ENCODE measurements at regions not wholly inside any gene's neighbourhood (a gene's known extent, or its start where the extent isn't known, plus 50 kb on each side); places are given as distances from the start of the nearest gene placed in this dataset.

DNA sequence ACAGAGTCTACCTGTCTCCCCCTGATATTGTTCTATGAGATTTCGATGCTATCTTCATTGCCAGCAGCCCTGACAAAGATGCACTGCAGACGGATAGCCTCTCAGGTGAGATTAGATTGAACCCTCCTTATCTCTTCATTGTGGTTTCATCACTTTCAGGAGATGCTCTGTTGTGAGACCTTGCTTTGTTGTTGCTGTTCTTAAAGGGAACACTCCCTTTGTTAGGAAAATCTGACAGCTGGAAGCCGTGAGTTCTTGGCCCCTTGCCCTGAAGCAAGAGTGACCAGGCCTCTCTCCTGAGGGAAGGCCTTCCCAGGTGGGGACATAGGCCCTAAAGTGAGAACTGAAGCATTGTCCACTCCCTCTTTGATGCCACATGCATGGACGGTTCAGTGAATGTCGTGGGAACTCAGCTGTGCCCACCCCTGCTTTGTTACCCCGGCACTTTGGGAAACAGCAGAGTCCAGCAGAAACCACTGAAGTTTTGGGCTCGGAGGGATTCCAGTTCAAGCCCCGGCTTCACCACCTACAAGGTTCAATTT is 976.1 kb downstream of the TBC1D22A start:
- Mint-ChIP-seq H3K27me3 (ENCODE audit: low read depth in 2 of 2) (peaks cover 3 to 12% of the 10 kb centered on the region in 2 donors), H3K27ac (no peak overlapping the region), H3K9me3 (no peaks in the 10 kb centered on the region), H3K36me3 (no peaks in the 10 kb centered on the region), H3K4me3 (no peak overlapping the region), H3K4me1 (no peaks in the 10 kb centered on the region)
- 74% methylated on average over 8 of the region's 8 CpGs for WGBS (ENCODE audit: insufficient coverage)
- TF ChIP-seq, protein P1, sequence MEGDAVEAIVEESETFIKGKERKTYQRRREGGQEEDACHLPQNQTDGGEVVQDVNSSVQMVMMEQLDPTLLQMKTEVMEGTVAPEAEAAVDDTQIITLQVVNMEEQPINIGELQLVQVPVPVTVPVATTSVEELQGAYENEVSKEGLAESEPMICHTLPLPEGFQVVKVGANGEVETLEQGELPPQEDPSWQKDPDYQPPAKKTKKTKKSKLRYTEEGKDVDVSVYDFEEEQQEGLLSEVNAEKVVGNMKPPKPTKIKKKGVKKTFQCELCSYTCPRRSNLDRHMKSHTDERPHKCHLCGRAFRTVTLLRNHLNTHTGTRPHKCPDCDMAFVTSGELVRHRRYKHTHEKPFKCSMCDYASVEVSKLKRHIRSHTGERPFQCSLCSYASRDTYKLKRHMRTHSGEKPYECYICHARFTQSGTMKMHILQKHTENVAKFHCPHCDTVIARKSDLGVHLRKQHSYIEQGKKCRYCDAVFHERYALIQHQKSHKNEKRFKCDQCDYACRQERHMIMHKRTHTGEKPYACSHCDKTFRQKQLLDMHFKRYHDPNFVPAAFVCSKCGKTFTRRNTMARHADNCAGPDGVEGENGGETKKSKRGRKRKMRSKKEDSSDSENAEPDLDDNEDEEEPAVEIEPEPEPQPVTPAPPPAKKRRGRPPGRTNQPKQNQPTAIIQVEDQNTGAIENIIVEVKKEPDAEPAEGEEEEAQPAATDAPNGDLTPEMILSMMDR (IDR thresholded peaks at IDR 0.05) = no peak
- Histone ChIP-seq H3K36me3 (ENCODE audit: control insufficient read depth, insufficient read depth, low read length) (no peaks in the 10 kb centered on the region), H3K4me3 (ENCODE audit: low read length) (no peak overlapping the region), H3K27me3 (ENCODE audit: control insufficient read depth, insufficient read depth, low read length) (no peaks in the 10 kb centered on the region), H3K27ac (ENCODE audit: low read length) (no peak overlapping the region), H3K9me3 (ENCODE audit: control insufficient read depth, insufficient read depth, low read length) (no peaks in the 10 kb centered on the region), H3K4me1 (ENCODE audit: control insufficient read depth, insufficient read depth, low read length) (no peaks in the 10 kb centered on the region)
- DNase-seq (no peak), ATAC-seq (no peak)
- intact Hi-C loops (cut with micrococcal nuclease) = no loop called here

DNA sequence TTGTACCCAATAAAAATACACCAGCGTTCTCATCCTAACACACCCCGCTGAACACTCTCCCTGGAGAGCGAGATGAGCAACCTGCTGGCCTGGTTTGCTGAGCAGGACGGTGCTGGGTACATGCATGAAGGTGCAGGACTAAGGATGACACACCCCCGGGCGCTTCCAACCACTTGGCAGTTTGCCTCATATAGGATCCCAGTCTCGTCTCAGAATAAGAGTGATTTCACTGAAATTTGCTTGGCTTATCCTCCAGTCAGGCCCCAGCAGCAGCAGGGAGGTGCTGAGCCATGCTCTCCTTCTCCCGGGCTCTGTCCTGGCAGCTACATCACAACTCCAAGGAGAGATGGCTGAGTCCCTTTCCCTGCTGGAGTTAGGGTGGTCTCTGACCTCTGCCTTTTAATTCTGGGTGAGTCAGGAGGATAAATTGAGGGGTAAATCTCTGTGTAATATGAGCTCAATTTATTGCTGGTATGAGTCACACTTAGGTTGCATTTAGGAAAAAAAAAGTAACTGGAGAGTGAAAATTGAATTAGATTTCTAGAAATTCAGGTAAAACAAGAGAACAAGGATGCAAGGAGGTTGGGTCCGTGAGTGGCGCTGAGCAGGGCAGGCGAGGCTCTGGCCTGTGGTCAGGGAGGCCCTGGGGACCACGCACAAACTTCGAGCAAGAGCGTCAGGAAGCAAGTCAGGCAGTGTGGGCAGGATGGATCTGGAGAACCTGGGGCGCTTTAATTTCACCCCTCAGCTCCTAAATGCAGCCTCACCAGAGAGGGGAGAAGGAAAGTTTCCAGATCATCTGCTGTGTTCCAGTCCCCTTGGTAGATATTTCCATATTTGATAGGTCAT is 974.0 kb downstream of the TBC1D22A start:
- intact Hi-C loops (cut with micrococcal nuclease) = no loop called here
- WGBS (ENCODE audit: insufficient coverage) = 73% methylated on average over 14 of the region's 15 CpGs
- no peak overlapping the region for H3K4me3 ChIP-seq (ENCODE audit: low read length)
- H3K4me1 Mint-ChIP-seq = no peaks in the 10 kb centered on the region
- no peaks in the 10 kb centered on the region for H3K36me3 Mint-ChIP-seq
- H3K36me3 ChIP-seq (ENCODE audit: control insufficient read depth, insufficient read depth, low read length) = no peaks in the 10 kb centered on the region
- TF ChIP-seq, protein P1 (IDR thresholded peaks at IDR 0.05) = no peak
- H3K9me3 ChIP-seq (ENCODE audit: control insufficient read depth, insufficient read depth, low read length) = no peaks in the 10 kb centered on the region
- peaks cover 3 to 12% of the 10 kb centered on the region in 2 donors for H3K27me3 Mint-ChIP-seq (ENCODE audit: low read depth in 2 of 2)
- no peak for DNase-seq
- no peak overlapping the region for H3K27ac ChIP-seq (ENCODE audit: low read length)
- no peak for ATAC-seq
- no peaks in the 10 kb centered on the region for H3K4me1 ChIP-seq (ENCODE audit: control insufficient read depth, insufficient read depth, low read length)
- H3K27me3 ChIP-seq (ENCODE audit: control insufficient read depth, insufficient read depth, low read length) = no peaks in the 10 kb centered on the region
- H3K9me3 Mint-ChIP-seq = no peaks in the 10 kb centered on the region
- no peak overlapping the region for H3K4me3 Mint-ChIP-seq
- H3K27ac Mint-ChIP-seq = no peak overlapping the region

DNA sequence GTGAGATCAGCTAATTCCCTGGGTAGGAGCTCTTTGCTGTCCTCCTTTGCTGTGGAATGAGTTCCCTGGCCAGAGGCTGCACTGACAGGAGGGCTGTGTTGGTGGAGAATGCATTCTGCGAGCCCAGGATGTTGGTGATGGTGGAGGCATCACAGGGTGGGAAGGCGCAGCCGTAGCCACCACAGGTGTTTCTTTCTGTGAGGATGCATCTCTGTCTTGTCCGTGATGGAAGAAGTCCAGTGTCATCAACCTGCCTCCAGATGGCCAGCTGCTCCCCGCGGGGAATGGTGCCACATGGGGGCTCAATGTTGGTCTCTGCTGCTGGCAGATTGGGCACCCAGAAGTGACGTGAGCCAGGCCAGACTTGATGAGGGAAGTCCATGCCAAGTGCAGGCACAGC is 972.1 kb downstream of the TBC1D22A start:
- H3K27me3 ChIP-seq (ENCODE audit: control insufficient read depth, insufficient read depth, low read length) = no peaks in the 10 kb centered on the region
- H3K27me3 Mint-ChIP-seq (ENCODE audit: low read depth in 2 of 2) = peaks cover 0 to under 1% of the 10 kb centered on the region in 2 donors
- no peaks in the 10 kb centered on the region for H3K9me3 Mint-ChIP-seq
- no peak for DNase-seq
- TF ChIP-seq, protein P1 (IDR thresholded peaks at IDR 0.05) = no peak
- H3K36me3 ChIP-seq (ENCODE audit: control insufficient read depth, insufficient read depth, low read length) = no peaks in the 10 kb centered on the region
- H3K27ac Mint-ChIP-seq = no peak overlapping the region
- H3K4me3 Mint-ChIP-seq = no peak overlapping the region
- intact Hi-C loops (cut with micrococcal nuclease) = no loop called here
- no peak overlapping the region for H3K27ac ChIP-seq (ENCODE audit: low read length)
- ATAC-seq = no peak
- H3K4me3 ChIP-seq (ENCODE audit: low read length) = no peak overlapping the region
- 84% methylated on average over 7 of the region's 7 CpGs for WGBS (ENCODE audit: insufficient coverage)
- H3K36me3 Mint-ChIP-seq = no peaks in the 10 kb centered on the region
- H3K4me1 Mint-ChIP-seq = no peaks in the 10 kb centered on the region
- H3K9me3 ChIP-seq (ENCODE audit: control insufficient read depth, insufficient read depth, low read length) = no peaks in the 10 kb centered on the region
- H3K4me1 ChIP-seq (ENCODE audit: control insufficient read depth, insufficient read depth, low read length) = no peaks in the 10 kb centered on the region
